Keratinocyte (primary cell): ENCODE measurements at regions not wholly inside any gene's neighbourhood (a gene's known extent, or its start where the extent isn't known, plus 50 kb on each side); places are given as distances from the start of the nearest gene placed in this dataset.

Source experiments
- DNase-seq: peaks from one replicate; pipeline ENCODE4 v3.0.0-alpha.2; 2011; ENCODE audit warnings: low read depth, missing footprints, low spot score
- FAIRE-seq: peaks from 2 replicates; lab custom pipeline; 2011; peaks lifted over from hg19 to GRCh38; lab: Jason Lieb, UNC
- H2AFZ ChIP-seq: 2 replicates; pipeline ENCODE4 v1.6.0; 2012; ENCODE audit warnings: low read length, control low read depth, inconsistent platforms; ENCODE audit not compliant: control insufficient read depth
- H3K27ac ChIP-seq: 2 replicates; pipeline ENCODE4 v1.5.1; 2011; ENCODE audit warnings: low read length; ENCODE audit not compliant: control insufficient read depth, insufficient read depth
- H3K27me3 ChIP-seq: 3 replicates; pipeline ENCODE4 v1.6.0; 2011; ENCODE audit warnings: low read length; ENCODE audit not compliant: control insufficient read depth, insufficient read depth; ENCODE audit errors: extremely low read depth
- H3K36me3 ChIP-seq, 2 experiments: 2 replicates in 1 of 2; 3 replicates in 1 of 2; pipeline ENCODE4 v1.5.1; 2011; ENCODE audit warnings: low read length in 2 of 2, mild to moderate bottlenecking in 1 of 2; ENCODE audit not compliant: control insufficient read depth in 2 of 2, insufficient read depth in 2 of 2; ENCODE audit errors: extremely low read depth in 1 of 2
- H3K4me1 ChIP-seq: 3 replicates; pipeline ENCODE4 v1.5.1; 2011; ENCODE audit warnings: low read length; ENCODE audit not compliant: control insufficient read depth, insufficient read depth; ENCODE audit errors: extremely low read depth
- H3K4me2 ChIP-seq: 3 replicates; pipeline ENCODE4 v1.6.0; 2011; ENCODE audit warnings: low read depth, low read length; ENCODE audit not compliant: control insufficient read depth, insufficient read depth; ENCODE audit errors: extremely low read depth
- H3K4me3 ChIP-seq, 3 experiments: fragments of 200-600 bp in 1 of 3; sonication (generic) in 1 of 3; 2 replicates in 2 of 3; 3 replicates in 1 of 3; pipeline ENCODE4 v1.5.1; 2011 to 2016; ENCODE audit warnings: low read length in 3 of 3, mild to moderate bottlenecking in 3 of 3, control low read depth in 2 of 3, inconsistent platforms in 1 of 3, low read depth in 1 of 3, mixed read lengths in 1 of 3, mixed run types in 1 of 3, moderate library complexity in 1 of 3; ENCODE audit not compliant: control insufficient read depth in 2 of 3, insufficient read depth in 2 of 3; ENCODE audit errors: extremely low read depth in 1 of 3
- H3K79me2 ChIP-seq: 2 replicates; pipeline ENCODE4 v1.6.0; 2012; ENCODE audit warnings: low read length; ENCODE audit not compliant: control insufficient read depth, insufficient read depth
- H3K9ac ChIP-seq: 3 replicates; pipeline ENCODE4 v1.6.0; 2011; ENCODE audit warnings: low read length; ENCODE audit not compliant: control insufficient read depth, insufficient read depth; ENCODE audit errors: extremely low read depth
- H3K9me1 ChIP-seq: 3 replicates; pipeline ENCODE4 v1.6.0; 2011; ENCODE audit warnings: low read length; ENCODE audit not compliant: control insufficient read depth, insufficient read depth; ENCODE audit errors: extremely low read depth
- H3K9me3 ChIP-seq: 2 replicates; pipeline ENCODE4 v1.5.1; 2012; ENCODE audit warnings: low read depth, low read length; ENCODE audit not compliant: control insufficient read depth
- H4K20me1 ChIP-seq: 3 replicates; pipeline ENCODE4 v1.6.0; 2011; ENCODE audit warnings: low read length; ENCODE audit not compliant: control insufficient read depth, insufficient read depth; ENCODE audit errors: extremely low read depth
- CTCF ChIP-seq, 3 experiments: IDR thresholded peaks in 1 of 3; conservative IDR thresholded peaks in 1 of 3; optimal IDR thresholded peaks in 1 of 3; 2 replicates in 2 of 3; 3 replicates in 1 of 3; pipeline versions ENCODE3 to v1.5.1; 2011; ENCODE audit warnings: low read length in 3 of 3, mild to moderate bottlenecking in 3 of 3, moderate library complexity in 2 of 3, control low read depth in 1 of 3, inconsistent platforms in 1 of 3; ENCODE audit not compliant: insufficient read depth in 2 of 3; ENCODE audit errors: extremely low read depth in 1 of 3
- EZH2 ChIP-seq: IDR thresholded peaks from one replicate; pipeline ENCODE4 v1.6.1; 2012; ENCODE audit warnings: inconsistent platforms, mild to moderate bottlenecking, low read length, moderate library complexity
- dilution Hi-C: fragments of 300-500 bp; cut with MboI; formaldehyde crosslinking; loops from one replicate; pipeline ENCODE4 v1.7.0; 2020; ENCODE audit warnings: low sequenced_read_pairs; ENCODE audit not compliant: extremely low pct_ligation_motif_present

- TF ChIP-seq CTCF (optimal IDR thresholded peaks at IDR 0.05 in 1 of 3, IDR thresholded peaks at IDR 0.05 in 1 of 3, conservative IDR thresholded peaks at IDR 0.05 in 1 of 3; ENCODE audit: extremely low read depth in 1 of 3, insufficient read depth in 2 of 3, low read length in 3 of 3) (no peak), EZH2 (no peak)
- Histone ChIP-seq H4K20me1 (no peaks in the 10 kb centered on the region), H3K4me3 (no peak overlapping the region), H3K4me1 (no peaks in the 10 kb centered on the region), H2AFZ (no peak overlapping the region), H3K27me3 (no peaks in the 10 kb centered on the region), H3K9me1 (no peaks in the 10 kb centered on the region), H3K36me3 (no peaks in the 10 kb centered on the region), H3K4me2 (no peak overlapping the region), H3K9ac (no peak overlapping the region), H3K27ac (no peak overlapping the region), H3K9me3 (no peaks in the 10 kb centered on the region), H3K79me2 (no peaks in the 10 kb centered on the region)
- no peak for DNase-seq
- FAIRE-seq, result no peak
- dilution Hi-C loops, result no loop called here
Measured at GRCh38 chr1:69246710-69247109, 321.0 kb upstream of the LRRC7 start.

GRCh38 chr1:69252696-69253095 lies 315.0 kb upstream of the LRRC7 start:
- dilution Hi-C loops, result no loop called here
- Histone ChIP-seq H3K9me1 (no peaks in the 10 kb centered on the region), H4K20me1 (no peaks in the 10 kb centered on the region), H3K9me3 (no peaks in the 10 kb centered on the region), H3K4me2 (no peak overlapping the region), H3K9ac (no peak overlapping the region), H3K27ac (no peak overlapping the region), H2AFZ (no peak overlapping the region), H3K4me3 (no peak overlapping the region), H3K4me1 (no peaks in the 10 kb centered on the region), H3K36me3 (no peaks in the 10 kb centered on the region), H3K27me3 (no peaks in the 10 kb centered on the region), H3K79me2 (no peaks in the 10 kb centered on the region)
- TF ChIP-seq EZH2, result no peak
- no peak for TF ChIP-seq CTCF (optimal IDR thresholded peaks at IDR 0.05 in 1 of 3, IDR thresholded peaks at IDR 0.05 in 1 of 3, conservative IDR thresholded peaks at IDR 0.05 in 1 of 3; ENCODE audit: extremely low read depth in 1 of 3, insufficient read depth in 2 of 3, low read length in 3 of 3)
- no peak for DNase-seq
- no peak for FAIRE-seq
